ENCODE measurements at regions not wholly inside any gene's neighbourhood (a gene's known extent, or its start where the extent isn't known, plus 50 kb on each side); places are given as distances from the start of the nearest gene placed in this dataset.
"Not testable (repeated sequence)": the region's sequence is repeated elsewhere in the genome, so short reads cannot be mapped to it uniquely, and the experiment has no call there.

- H3K4me3 ChIP-seq (ENCODE audit: extremely low read depth in 1 of 4, insufficient read depth in 2 of 4, low read depth in 3 of 4, low read length in 4 of 4); H3K14ac ChIP-seq (ENCODE audit: insufficient read length); H3K18ac ChIP-seq (ENCODE audit: extremely low read depth, low read length); H3K4me1 ChIP-seq (replicated peaks in 1 of 4; ENCODE audit: control insufficient read depth in 3 of 4, insufficient read depth in 4 of 4, low read length in 3 of 4); H4K8ac ChIP-seq (ENCODE audit: extremely low read depth, insufficient read depth, low read length); H4K91ac ChIP-seq (replicated peaks; ENCODE audit: insufficient read length, low read length); H3K4me2 ChIP-seq (ENCODE audit: insufficient read depth in 1 of 2, low read depth in 2 of 2, low read length in 2 of 2); H2BK120ac ChIP-seq (replicated peaks; ENCODE audit: low read depth, low read length); H2AK5ac ChIP-seq (ENCODE audit: low read depth, low read length); H2BK20ac ChIP-seq (ENCODE audit: low read length); H3K9ac ChIP-seq (replicated peaks in 1 of 4; ENCODE audit: extremely low read depth in 1 of 4, low read depth in 3 of 4, low read length in 3 of 4); H4K5ac ChIP-seq (ENCODE audit: insufficient read length, low read depth, low read length); H3K56ac ChIP-seq (replicated peaks; ENCODE audit: insufficient read length, low read depth, low read length); H2BK12ac ChIP-seq (ENCODE audit: low read depth, low read length); H3K79me2 ChIP-seq (ENCODE audit: control insufficient read depth in 1 of 2, insufficient read depth in 2 of 2, low read length in 2 of 2); H2BK5ac ChIP-seq (ENCODE audit: low read depth, low read length); H3K36me3 ChIP-seq (ENCODE audit: control insufficient read depth in 2 of 4, insufficient read depth in 4 of 4, low read length in 3 of 4); H4K20me1 ChIP-seq (replicated peaks in 1 of 2; ENCODE audit: control insufficient read depth in 1 of 2, insufficient read depth in 2 of 2, low read length in 2 of 2); H3K27me3 ChIP-seq (replicated peaks in 1 of 4; ENCODE audit: control insufficient read depth in 3 of 4, extremely low read depth in 1 of 4, insufficient read depth in 3 of 4, low read length in 3 of 4); H3K23ac ChIP-seq (ENCODE audit: insufficient read length); H2BK15ac ChIP-seq (ENCODE audit: low read length); H3K79me1 ChIP-seq (ENCODE audit: low read depth, low read length); CTCF ChIA-PET (ENCODE audit: partially characterized antibody); H3K23me2 ChIP-seq (ENCODE audit: low read depth, low read length); POLR2A ChIA-PET (ENCODE audit: partially characterized antibody); H3K4ac ChIP-seq (replicated peaks; ENCODE audit: insufficient read length, low read depth, low read length); H3K9me3 ChIP-seq (ENCODE audit: insufficient read depth in 2 of 2, low read depth in 1 of 2, low read length in 1 of 2); FAIRE-seq; H2AFZ ChIP-seq (ENCODE audit: low read length); H3K27ac ChIP-seq (ENCODE audit: low read depth, low read length): not testable (repeated sequence)
- whole genome bisulfite sequencing, 2 experiments (ENCODE audit: extremely low coverage in 1 of 2, insufficient coverage in 1 of 2, insufficient read length in 1 of 2, insufficient replicate concordance in 2 of 2, low coverage in 1 of 2, low lambda C conversion rate in 2 of 2, missing lambda C conversion rate in 1 of 2) = 76% methylated on average over 8 of the region's 17 CpGs; no CpG with 5 or more reads in 1 of the 2 experiments
- TF ChIP-seq ASH2L (IDR thresholded peaks at IDR 0.05; ENCODE audit: low read length) = peak; percentile 26
- peak in 1 of 2 experiments; percentile 61 for DNase-seq (ENCODE audit: low read depth in 1 of 2, low spot score in 2 of 2)
Measured at GRCh38 chr9:80747056-80747455, 942.3 kb downstream of the TLE1 start.
